Stimulated activated CD4-positive, alpha-beta T cell treated with anti-CD3 and anti-CD28 coated beads, Interleukin-4, amount 100 ng/mL, for 1 hour (primary cell): ENCODE measurements at regions not wholly inside any gene's neighbourhood (a gene's known extent, or its start where the extent isn't known, plus 50 kb on each side); places are given as distances from the start of the nearest gene placed in this dataset.
"Not testable (repeated sequence)": the region's sequence is repeated elsewhere in the genome, so short reads cannot be mapped to it uniquely, and the experiment has no call there.

Source experiments
- DNase-seq: peaks from one replicate; pipeline ENCODE4 v3.0.0-alpha.2; 2020

DNA sequence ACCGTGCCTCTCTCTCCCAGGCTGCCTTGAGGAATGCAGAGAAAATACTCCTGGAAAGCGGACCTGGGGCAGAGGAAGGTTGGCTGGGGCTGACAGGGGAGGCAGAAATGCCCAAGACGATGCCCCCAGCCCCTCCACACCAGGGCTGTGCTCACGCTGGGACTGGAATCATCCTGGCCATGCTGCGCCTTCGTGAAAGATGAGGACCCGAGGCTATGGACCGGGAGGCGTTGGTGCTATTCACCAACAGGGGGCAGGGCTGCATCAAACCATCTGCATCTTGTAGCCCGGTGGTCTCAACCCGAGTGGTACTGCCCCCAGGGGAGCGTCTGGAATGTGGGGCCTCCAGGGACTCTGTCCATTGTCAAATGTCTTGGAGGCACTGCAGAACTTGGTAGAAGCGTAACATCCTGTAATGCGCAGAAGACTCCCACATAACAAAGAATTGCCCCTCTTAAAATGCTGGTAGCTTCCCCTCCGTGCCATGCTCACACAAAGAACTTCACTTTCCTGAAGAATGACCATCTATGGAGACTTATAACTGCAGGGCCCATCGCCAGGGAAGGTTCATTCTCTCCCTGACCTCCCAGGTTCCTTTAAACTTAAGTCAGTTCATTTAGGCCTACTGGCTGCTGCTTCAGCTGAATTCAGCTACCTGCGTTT lies 251.2 kb downstream of the RRAGC start:
- DNase-seq = no peak

DNA sequence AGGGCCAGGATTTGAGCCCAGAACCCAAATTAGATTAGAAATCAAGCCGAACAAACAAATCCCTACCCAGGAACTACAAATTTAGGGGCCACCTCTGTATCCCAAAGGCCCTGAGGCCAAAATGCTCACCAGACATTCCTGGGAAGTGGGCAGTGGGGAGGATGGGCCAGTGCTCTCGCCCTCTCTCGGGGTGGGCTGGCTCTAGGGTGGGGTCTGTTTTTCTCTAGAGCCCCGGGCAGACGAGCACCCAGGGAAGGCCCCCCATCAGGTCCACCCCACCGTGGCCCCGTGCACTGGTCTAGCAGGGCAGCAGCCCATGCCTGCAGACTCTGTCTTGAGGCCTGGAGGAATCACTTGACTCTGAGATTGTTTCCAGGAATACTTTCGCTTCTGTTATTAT lies 252.0 kb downstream of the RRAGC start:
- no peak for DNase-seq

DNA sequence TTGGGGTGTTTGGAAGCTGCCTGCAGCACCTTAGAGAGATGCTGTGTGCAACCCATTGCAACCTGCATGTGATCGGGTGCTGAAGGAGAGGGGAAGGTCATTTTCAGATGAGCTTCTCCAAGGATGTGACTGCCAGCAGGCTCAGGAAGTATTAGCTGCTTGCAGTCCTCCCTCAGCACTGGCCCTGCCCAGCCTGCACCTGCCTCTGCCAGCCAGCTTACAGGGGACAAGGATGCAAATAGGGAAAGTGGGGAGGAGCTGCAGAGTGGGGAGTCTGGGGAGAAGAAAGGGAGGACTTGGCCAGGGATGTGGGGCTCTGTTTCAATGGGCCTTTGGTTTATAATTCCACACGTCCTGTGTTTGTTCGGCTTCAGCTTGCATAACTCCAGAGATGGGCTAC lies 254.5 kb downstream of the RRAGC start:
- DNase-seq = no peak

DNA sequence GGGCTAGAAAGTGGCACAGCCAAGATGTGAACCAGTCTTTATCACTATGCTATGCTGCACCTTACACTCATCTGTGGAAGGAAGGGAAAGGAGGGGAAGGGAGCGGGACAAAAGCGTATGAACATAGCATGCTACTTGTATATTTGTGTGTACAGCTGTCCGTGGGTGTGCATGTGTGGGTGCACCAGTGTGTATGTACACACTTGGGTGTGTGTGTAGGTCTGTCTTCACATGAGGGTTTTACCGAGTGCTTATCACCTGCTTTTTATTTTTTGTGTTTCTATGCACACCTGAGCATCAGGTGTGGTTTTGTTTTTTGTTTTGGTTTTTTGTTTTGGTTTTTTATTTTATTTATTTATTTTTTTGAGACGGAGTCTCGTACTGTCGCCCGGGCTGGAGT lies 255.7 kb downstream of the RRAGC start:
- DNase-seq = no peak

DNA sequence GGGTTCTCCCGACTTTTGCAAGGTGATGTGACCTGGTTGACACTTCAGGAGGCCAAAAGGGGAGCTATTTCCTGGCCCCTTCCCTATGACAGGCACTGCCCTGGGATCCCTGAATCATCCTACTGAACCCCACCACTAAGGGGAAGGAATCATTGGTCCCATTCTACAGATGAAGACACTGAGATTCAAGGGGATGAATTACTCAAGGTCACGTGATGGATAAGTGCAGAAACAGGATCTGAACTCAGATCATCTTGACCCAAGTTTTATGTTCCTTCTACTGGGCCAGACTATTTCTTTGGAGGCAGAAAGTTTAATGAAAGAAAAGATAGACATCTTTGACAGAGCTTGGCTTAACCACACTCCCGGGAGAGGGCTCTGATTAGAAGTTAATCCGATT lies 258.7 kb downstream of the RRAGC start:
- DNase-seq = no peak

DNA sequence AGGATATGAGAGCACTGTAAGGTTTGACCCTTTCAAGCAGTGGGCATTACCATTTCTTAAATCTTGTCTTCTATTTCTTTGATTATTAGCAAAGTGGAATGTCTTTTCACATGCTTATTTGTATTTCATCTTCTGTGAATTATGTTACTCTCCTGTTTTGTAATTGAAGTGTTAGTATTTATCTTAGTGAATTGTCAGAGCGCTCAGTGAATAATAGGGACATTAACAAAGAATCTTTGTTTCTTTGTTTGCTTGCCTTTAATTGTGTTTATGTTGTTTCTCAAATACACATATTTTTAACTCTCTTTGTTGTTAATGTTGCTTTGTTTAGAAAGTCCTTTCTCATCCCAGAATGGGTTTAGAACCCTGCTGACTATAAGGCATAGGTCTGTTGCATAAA lies 259.3 kb downstream of the RRAGC start:
- DNase-seq = no peak

DNA sequence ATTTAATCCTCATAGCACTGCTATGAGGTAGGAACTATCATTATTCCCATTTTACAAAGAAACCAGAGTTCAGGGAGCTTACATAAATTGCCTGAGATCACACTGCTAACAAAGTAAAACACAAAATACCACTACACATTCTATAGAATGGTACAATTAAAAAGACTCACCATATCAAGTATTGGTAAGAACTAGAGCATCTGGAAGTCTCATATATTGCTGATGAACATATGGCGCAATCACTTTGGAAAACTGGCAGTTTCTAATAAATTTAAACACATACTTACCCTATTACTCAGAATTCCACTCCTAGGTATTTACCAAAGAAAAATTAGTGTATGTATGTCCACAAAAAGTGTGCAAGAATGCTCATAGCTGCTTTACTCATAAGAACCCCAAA lies 261.5 kb downstream of the RRAGC start:
- DNase-seq = no peak

DNA sequence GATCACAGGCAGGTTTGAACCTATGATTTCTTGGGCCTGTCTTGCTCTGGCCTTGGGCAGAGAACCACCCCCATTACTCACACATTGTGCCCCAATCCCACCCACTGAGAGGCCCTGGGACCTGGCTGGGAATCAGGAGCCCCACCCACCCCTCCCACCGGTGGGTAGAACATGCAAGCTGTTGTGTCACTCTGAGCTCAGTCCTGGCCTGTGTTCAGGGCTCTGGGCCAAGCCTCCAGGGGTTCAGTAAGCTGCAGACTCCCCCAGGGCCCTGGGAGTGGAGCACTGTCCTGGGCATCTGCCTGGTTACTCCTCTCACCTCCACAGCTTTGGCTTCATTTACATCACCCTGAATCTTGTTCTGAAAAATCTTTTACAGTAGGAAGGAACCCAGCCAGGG lies 270.5 kb downstream of the RRAGC start:
- no peak for DNase-seq

DNA sequence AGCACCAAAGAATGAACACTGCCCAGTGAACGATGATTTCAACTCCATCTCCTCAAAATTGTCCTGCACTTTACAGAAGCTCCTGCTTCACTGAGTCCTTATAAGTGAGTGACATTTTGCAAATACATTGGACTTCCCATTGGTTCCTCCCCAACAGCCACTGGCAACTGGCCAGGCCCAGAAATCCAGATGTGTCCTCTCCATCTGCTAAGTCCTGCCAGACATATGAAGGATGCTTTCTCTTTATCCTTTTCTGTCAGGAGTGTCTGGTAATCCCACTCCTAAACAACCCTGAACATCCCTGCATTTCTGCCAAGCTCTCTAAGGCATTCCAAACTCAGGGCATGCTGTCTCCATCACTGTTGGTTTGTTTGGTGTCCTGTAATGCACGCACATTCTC lies 271.8 kb downstream of the RRAGC start:
- DNase-seq = no peak

DNA sequence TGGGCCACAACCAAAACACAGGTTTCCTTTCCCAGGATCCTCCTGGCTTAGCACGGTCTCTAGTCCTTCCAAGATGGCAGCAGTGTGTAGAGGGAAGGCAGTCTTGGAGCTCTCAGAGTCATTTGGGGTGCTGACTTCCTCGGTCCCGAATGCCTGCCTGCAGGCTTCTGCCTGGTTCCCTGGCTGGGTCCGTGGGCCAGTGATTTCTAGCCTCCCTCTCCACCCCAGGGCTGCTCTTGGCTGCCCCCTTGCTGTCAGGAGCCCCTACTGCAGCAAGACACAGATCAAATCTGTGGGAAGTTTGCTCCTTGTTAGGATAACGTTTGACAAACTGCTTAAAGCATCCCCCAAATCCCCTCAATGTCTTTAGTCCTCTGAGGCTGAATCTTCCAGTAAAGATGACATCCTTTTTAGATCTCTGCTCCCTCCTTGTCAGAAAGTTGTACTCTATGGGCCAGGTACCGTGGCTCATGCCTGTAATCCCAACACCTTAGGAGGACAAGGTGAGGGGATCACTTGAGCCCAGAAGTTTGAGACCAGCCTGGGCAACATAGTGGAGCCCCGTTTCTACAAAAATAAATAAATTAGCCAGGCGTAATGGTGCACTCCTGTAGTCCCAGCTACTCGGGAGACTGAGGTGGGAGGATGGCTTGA lies 272.5 kb downstream of the RRAGC start:
- DNase-seq = peak; percentile 50

DNA sequence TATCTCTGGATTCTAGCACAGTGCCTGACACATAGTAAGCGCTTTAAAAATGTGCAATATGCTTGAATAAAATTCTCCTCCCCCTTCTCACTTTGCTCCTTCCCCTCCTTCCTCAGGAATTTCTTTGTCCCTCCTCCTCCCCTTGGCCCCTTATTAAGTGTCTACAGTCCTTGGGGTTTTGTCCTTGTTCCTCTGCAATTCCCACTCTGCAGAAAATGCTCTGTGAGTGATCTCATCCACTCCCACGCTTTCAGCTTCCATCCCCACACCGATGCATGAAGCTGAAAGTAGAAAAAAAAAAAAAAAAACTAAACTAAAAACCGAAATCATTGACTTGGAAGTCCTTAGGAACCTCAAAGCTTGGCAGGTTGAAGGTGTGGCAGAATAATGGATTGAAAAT lies 273.6 kb downstream of the RRAGC start:
- no peak for DNase-seq

DNA sequence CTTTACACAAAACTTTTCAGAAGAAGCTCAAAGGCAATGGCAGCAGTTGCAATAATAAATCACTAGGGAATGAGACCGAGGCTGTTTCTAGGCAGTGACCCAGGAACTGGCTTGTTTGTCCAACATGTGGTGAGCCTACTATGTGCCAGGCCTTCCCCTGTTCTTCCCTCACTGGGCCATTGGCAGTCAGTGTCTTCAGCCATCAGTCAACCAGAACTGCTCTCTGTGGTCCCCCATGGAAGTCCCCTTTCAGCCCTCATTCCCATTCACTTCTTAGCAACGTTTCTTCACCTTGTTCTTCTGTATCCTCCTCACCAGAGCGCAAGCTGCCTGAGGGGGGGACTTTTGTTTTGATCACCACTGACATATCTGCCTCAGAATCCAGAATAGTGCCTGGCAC lies 274.1 kb downstream of the RRAGC start:
- no peak for DNase-seq

DNA sequence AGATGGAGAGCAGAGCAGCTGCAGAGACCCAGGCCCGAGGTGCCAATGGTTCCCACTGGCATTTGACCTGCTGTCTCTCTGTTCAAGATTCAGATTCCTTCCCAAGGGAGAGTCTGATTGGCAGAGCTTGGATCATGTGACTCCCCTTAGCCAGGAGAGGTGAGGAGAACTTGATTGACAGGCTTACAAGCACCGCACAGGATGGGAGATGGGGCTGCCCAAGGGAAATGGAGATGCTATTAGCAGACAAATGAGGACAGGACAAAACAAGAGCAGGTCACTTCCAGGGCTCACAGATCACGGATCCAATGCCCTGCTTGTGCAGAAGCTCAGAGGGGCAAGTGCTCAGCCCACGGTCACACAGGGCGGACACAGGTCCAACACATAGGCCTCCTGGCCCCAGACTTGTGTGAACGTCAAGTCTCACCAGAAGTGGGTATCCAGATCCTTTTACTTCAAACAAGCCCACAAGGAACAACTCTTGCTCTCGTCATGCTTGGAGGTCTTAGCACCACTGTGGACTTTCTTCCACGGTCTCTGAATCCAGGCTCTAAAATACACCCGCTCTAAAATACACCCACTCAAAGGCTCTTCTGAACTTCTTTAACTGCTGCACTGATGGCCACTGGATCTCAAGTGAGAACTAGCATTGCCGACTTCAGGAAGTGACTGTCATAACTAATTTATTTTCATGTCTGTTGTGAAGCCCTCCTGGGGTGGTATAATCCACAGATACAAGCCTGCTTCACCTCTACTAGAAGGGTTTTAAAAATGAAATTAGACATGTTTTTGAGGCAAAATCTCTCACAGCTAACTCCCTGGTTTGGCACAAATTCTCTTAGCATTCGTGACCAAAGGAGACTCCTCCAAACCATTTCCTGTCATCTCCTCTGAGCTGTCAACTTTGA lies 274.9 kb downstream of the RRAGC start:
- no peak for DNase-seq

DNA sequence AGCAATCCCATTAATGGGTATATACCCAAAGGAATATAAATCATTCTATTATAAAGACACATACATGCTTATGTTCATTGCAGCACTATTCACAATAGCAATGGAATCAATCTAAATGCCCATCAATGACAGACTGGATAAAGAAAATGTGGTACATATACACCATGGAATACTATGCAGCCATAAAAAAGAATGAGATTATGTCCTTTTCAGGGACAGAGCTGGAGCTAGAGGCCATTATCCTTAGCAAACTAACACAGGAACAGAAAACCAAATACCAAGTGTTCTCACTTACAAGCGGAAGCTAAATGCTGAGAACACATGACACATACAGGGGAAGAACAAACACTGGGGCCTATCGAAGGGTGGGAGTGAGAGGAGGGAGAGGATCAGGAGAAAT lies 276.3 kb downstream of the RRAGC start:
- not testable (repeated sequence) for DNase-seq

DNA sequence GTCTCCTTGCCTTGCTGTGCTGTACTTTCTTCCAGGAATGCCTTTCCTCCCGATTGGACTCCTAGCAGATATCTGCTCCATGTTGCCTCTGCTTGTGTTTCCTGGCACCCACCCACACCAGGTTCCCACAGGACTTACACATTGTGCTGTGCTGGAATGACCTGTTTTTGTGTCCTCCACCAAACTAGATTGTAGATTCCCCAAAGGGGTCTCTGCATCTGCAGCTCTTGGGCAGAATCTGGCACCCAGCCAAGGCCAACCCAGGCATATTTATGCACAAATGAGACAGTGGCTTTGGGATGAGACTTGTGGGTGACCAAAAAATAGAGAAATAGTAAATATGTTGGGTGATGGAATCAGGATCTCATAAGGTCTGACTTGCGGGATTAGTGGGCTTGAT lies 278.2 kb downstream of the RRAGC start:
- DNase-seq = no peak

DNA sequence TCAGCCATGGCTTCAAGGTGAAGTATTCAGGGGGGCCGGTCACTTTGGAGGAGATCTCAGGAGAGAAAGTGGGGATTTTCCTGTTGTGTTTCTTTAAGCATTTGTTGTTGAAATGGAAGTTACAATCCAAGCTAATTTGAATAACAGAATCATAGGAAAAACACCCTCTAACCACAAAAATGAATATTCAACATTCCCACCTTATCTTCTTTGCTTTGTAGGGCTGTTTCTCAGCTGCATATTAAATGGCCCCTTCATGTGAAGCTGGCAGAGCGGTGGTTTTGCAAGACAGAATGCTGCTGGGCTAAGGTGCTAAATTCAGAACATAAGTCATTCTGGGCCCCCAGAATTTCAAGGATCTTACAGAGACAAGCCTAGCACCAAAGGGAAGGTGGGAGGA lies 279.0 kb downstream of the RRAGC start:
- no peak for DNase-seq

DNA sequence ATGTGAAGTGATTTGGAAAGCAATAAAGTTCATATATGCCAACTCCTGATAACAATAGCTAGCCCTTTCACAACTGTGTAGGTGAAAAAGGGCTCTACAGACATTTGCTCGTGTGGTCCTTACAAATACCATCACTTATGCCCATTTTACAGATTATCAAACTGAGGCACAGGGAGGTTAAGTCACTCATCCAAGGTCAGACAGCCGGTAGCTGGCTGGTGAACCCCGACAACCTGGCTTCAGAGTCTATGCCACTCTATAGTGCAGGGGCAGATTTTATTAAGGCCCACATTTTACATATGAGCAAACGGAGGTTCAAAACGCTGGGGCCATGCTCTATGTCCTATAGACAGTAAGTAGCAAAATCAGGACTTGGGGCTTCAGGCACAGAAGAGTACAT lies 280.5 kb downstream of the RRAGC start:
- no peak for DNase-seq

DNA sequence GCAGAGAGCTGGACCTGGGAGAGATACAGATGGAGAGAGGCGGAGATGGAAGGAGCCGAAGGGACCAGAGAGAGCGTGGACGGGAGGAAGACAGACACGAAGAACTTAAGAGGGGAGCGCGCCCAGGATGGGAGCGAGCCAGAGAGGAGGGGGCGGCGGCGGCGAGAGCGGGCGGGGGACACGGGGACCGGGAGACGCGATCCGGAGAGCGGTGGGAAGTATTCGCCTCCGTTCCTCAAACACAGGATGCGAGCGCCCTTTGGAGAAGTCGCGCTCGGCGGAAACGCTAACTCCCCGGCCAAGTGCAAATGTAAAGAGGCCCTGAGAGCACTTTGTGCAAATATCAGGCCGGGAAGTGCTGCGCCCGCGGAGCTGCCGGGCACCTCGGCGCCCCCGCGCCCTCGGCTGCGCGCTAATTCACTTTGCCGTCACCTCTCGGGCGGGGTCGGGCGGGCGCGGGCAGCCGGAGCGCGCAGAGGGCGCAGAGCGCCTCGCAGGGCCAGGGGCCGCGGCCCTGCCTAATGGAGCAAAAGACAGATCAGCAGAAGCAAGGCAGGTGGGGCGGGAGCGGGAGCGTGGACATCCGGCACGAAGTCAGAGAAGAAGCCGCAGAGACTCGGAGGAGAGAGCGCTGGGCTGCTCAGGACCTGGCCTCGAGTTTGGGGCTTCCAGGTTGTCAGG lies 281.2 kb downstream of the RRAGC start:
- DNase-seq = no peak

DNA sequence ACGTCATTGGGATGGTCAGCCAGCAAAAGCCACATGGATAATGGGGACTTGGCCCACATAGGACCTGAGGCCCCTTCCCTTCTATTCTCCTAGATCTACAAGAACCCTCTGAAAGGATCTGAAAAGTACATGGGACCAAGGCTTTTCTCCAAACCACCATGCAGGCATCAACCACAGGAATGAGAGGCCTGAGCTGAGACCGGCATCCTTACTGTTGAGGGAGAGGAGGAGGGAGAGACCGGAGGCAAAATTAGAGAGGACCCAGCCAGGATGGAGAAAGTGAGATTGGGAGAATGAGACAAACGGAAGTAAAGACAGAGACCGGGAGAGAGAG lies 281.7 kb downstream of the RRAGC start:
- no peak for DNase-seq

DNA sequence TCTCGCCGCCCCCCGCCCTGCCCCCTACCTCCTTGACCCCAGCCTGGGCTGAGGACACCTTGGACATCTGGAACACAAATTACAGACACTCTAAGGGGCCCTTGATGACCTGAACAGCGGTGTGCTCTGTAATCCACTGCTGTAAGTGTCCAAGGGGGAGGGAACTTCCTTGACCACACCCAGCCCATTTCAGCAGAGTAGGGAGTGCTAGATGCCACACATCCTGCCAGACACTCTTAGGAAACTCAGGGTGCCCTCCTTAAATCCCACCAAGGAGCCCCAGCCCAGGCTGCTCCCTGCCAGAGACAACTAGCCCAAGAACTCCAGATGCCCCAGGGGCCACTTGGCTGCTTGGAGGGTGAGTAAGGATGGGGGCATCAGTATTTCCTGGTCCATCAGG lies 282.2 kb downstream of the RRAGC start:
- DNase-seq = no peak

DNA sequence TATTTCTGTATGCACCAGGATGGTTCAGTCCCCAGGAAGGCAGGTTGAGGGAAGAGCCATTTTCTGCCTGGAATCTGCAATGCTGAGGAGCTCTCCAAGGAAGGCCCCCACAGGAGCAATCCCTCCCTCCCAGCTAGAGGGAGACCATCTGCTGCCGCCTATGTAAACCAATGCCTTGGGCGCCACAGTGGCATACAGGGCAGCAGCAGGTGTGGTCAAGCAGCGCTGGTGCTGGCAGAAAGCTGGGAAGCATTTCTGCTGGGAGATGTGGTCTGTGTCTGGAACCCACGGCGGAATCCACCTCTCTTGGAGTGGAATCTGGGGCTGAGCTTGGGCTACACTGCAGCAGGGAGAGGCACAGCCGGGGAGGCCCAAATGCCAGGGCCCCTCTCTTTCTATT lies 283.3 kb downstream of the RRAGC start:
- DNase-seq = no peak

DNA sequence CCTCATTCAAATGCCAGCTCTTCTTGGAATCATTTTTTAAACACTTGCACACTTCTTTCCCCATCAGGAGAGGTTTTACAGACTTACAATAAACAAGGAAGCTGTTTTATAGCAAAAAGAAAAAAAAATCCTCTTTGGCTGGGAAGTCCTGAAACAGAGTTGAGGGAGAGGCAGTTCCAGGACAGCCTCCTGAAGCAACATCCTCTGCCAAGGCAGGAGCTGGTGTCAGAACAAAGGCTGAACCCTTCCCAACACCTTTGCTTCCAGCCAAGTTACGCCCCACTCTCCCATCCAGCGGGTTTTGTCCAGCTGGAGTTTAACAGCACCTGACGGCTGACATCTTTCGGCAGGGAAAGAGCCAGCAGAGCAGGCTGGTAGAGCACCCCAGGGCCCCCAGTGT lies 287.8 kb downstream of the RRAGC start:
- no peak for DNase-seq

DNA sequence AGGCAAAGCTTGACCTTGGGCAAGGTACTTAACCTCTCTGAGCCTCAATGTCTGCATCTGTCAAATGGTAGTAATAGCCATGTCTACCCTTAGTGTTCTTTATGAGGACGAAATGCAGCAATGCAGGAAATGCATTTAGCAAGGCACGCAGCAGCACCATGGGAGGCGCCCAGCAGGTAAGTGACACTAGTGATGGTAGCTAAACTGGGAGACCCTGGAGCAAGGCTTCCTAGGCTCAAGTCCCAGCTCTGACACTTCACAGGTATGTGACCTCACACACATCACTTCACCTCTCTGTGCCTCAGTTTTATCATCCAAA lies 289.0 kb downstream of the RRAGC start:
- DNase-seq = no peak
